GM18519 (cell line): ENCODE measurements at regions not wholly inside any gene's neighbourhood (a gene's known extent, or its start where the extent isn't known, plus 50 kb on each side); places are given as distances from the start of the nearest gene placed in this dataset.
"Not testable (repeated sequence)": the region's sequence is repeated elsewhere in the genome, so short reads cannot be mapped to it uniquely, and the experiment has no call there.

Experiments
- ATAC-seq: cut with Tn5 transposase; IDR thresholded peaks from one replicate; pipeline ENCODE4 v1.9.1; 2021; ENCODE audit warnings: mild to moderate bottlenecking, moderate library complexity; ENCODE audit not compliant: unreplicated experiment, low FRiP score

DNA sequence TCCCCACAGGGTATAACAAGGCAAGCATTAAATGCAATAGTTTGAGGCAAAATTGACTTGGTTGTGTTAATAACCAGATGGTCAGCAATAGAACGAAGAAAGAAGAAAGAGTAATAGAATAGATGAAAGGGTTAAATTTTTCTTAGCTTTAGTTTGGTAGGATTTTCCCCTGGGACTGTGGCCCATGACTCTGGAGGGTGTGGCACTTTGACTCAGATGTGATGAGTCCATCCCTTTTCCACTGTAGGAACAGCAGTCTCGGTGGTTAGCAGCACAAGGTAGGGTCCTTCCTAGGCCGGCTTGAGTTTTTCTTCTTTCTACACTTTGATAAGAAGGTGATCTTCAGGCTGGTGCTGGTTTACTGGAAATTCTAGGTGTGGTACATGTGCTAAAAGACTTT is 321.0 kb downstream of the CGGBP1 start:
- ATAC-seq, result not testable (repeated sequence)

GRCh38 chr3:87733671-87734367 is 325.0 kb downstream of the CGGBP1 start:
- ATAC-seq, result no peak

DNA sequence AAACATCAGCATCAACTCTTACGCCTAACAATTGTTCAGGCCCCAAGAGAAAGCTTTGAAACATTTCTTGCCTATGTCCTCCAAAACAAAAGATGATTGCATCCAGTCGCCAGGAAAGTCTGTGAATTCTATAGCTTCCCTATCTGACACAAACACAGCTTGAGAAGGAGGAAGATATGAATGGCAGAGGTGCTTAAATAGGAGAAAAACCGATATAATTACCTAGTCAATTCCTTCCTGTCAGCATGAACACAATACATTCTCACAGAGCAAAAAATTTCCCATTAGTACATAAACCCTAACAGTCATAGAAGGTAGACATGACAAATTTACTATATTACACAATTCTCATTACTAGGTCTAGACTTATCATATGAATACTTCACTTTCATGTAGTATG is 326.5 kb downstream of the CGGBP1 start:
- no peak for ATAC-seq

GRCh38 chr3:87727783-87728182 is 331.0 kb downstream of the CGGBP1 start:
- ATAC-seq, result no peak

GRCh38 chr3:87719060-87719459 is 339.7 kb downstream of the CGGBP1 start:
- no peak for ATAC-seq

DNA sequence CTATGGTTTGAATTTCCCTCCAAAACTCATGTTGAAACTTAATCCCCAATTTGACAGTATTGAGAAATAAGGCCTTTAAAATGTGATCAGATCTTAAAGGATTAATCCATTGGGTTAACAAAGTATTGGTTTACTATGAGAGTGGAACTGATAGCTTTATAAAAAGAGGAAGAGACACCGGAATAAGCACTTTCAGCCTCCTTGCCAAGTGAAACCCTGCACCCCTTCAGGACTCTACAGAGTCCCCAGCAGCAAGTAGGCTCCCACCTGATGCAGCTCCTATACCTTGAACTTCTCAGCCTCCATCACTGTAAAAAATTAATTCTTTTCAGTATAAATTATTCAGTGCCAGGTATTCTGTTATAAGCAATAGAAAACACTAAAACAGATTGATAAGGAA is 348.3 kb downstream of the CGGBP1 start:
- no peak for ATAC-seq

DNA sequence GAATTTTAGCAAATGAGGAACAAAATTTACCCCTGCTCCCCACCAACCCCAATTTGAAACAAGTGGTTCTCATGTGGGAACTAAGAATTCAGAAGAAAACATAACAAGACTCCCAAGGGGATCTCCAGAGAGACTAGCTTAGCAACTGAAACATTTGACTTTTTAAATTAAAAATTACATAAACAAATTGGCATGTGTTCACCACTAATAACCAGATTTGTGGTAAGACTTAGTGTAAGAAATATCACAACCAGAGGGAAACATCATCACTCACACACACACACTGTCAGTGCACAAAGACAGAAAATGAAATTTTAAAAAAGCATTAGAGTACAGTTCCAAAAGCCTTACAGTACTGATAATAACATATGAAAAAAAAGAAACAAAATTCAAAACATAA is 348.8 kb downstream of the CGGBP1 start:
- ATAC-seq, result no peak

DNA sequence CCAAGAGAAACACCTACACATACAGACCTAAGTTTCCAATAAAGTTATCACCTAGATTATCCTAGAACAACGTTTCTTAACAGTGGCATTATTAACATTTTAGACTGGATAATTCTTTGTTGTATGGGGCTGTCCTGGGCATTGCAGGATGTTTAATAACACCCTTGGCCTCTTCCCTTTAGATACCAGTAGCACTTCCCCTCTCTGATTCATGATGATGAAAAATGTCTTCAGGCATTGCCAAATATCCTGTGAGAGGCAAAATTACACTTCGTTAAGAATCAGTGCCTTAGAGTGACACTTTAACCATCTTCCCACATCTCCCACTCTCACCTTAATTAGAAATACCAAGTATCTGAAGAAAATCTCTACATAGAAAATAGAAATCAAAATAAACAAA is 352.6 kb downstream of the CGGBP1 start:
- ATAC-seq, result no peak

DNA sequence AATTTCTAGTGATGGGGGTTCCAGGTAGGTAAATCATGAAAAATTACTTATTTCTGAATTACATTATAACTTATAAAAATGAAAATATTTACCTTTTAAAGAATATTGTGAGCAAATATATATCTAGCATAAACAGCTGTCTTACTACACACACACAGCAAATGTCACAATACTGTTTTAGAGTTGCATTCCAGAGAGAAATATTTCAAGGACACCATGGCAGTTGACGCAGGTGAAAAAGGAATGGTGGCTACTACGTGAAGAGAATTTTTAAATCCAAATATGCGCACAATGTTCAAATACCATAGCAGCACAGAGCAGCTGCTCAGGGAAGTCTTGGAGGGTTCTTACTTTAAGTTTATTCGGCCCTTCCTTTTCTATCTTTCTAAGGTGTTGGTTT is 356.2 kb downstream of the CGGBP1 start:
- no peak for ATAC-seq

- no peak for ATAC-seq
These were observed 362.4 kb downstream of the CGGBP1 start for GRCh38 chr3:87696124-87697013.

DNA sequence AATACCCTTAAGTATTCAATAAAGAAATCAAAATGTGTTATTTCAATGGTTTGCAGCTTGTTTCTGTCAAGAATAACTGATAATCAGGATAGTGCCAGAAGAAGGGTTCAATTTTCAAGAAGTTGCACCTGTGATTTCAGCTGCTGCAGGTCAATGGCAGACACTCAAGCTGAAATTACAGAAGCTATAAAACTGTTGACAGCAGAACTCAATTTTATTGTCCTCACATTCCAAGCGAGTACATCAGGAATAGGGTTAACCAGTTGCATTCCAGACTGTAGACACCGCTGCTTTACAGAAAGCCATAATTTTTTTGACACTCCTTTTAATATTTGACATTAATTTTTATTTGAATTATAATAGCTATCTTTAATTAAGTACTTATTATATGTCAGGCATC is 364.1 kb downstream of the CGGBP1 start:
- ATAC-seq, result no peak

DNA sequence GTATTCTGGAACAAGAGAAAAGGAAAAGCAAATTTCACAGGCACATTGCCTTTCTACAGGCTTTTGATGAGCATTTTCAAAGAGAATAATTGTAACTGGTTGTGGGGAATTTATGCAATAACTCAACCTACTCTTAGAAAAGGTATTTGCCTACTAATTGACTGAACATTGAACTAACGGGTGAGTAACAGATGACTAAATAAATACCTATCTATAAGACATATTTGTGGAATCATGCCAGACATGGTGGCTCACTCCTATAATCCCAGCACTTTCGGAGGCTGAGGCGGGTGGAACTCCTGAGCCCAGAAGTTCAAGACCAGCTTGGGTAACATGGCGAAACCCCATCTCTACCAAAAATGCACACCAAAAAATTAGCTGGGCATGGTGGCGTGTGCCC is 367.7 kb downstream of the CGGBP1 start:
- ATAC-seq, result no peak

DNA sequence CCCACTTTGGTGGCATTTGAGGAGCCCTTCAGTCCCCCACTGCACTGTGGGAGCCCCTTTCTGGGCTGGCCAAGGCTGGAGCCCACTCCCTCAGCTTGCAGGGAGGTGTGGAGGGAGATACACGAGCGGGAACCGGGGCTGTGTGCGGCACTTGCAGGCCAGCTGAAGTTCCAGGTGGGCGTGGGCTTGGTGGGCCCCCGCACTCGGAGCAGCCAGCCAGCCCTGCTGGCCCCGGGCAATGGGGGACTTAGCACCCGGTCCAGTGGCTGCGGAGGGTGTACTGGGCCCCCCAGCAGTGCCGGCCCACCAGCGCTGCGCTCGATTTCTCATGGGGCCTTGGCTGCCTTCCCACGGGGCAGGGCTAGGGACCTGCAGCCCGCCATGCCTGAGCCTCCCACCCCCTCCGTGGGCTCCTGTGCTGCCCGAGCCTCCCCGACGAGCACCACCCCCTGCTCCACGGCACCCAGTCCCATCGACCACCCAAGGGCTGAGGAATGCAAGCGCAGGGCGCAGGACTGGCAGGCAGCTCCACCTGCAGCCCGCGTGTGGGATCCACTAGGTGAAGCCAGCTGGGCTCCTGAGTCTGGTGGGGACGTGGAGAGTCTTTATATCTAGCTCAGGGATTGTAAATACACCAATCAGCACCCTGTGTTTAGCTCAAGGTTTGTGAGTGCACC is 379.7 kb downstream of the CGGBP1 start:
- ATAC-seq, result not testable (repeated sequence)

GRCh38 chr3:87674397-87675161 is 384.2 kb downstream of the CGGBP1 start:
- peak; percentile 95 for ATAC-seq

- no peak for ATAC-seq
These were observed 385.7 kb downstream of the CGGBP1 start for GRCh38 chr3:87673132-87673531.

DNA sequence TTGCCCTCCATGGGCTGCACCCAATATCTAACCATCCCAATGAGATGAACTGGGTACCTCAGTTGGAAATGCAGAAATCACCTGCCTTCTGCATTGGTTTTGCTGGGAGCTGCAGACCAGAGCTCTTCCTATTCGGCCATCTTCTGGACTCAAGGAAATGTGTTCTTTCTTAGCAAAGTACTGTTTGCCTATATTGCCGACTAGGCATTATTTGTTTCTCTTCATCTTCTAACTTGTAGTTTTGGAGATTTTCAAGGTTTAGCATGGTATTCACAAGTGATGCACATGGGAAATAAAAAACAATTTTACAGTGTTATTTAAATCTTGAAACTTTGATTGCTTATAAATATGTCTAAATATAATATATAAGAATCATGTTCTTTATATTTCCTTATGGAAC is 377.8 kb upstream of the POU1F1 start:
- no peak for ATAC-seq

DNA sequence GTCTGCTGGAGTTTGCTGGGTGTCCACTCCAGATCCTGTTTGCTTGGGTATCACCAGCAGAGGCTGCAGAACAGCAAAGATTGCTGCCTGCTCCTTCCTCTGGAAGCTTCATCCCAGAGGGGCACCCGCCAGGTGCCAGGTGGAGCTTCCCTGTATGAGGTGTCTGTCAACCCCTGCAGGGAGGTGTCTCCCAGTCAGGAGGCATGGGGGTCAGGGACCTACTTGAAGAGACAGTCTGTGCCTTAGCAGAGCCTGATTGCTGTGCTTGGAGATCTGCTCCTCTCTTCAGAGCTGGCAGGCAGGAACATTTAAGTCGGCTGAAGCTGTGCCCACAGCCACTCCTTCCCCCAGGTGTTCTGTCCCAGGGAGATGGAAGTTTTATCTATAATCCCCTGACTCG is 376.8 kb upstream of the POU1F1 start:
- not testable (repeated sequence) for ATAC-seq

DNA sequence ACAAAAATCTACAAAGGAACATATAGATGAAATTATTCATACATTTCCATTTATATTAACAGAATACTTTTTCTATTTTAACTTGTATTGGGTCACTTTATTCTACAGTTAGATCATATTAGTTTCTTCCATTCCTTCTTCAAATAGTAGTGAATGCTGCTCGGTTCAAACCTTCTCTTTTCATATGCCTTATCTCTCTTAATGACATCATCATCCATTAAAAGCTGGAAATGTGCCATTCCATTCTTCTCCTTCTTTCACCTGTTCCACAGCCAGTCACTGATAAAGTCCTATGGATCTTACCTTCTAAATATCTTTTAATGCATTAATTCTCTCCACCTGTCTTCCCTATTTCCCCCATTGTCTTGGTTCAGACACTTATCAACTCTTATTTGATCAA is 358.0 kb upstream of the POU1F1 start:
- ATAC-seq, result no peak

DNA sequence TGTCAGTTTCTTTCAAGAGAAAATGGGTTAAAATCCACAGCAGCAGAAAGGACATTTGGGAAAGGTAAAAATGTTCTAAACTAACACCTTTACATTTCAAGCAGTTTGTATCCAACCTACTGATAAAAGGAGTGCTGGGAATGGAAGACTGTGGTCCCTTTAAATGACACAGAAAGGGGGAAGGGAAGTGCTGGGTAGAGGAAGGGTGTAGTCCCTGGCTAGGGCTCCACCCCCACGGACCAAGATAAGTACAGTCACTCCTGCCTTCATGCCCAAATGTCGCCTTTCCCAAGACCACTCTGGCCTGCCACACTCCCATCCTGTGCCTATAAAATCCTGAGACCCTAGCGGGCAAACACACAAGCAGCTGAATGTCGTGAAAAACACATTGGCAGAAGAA is 350.9 kb upstream of the POU1F1 start:
- no peak for ATAC-seq

DNA sequence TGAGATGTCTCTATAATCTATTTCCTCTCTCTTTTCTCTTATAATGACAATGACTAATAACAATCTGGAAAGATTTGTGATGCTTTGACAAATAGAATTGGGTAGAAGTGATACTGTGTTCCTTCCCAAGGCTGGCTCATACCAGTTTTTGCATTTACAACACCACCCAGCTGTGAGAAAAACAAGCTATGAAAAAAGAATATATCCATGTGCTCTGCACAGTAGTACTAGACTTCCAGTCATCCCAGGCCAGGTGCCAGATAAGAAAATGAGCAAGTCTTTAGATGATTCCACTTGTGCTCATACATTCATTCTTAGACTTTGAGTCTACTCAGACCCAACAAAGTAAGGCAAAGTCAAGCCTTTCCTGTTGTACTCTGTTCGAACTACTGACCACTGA is 350.2 kb upstream of the POU1F1 start:
- no peak for ATAC-seq

DNA sequence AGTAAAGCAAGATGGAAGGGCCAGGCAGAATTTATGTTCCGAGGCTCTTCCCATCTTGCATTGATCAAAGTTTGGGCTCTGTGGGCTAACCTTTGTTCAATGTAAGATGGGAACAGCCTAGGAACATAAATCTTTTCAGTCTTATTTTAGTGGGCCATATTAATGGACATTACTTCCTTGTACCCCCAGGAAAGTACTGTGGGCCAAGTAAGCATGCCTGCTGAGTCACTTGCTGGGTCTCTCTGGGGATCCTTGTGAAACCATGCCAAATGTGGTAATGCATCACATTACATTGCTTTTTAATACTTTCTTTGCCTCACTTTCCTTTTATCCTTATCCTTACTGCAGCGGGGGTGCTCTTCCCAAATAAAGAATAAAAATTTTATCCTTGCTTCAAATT is 349.5 kb upstream of the POU1F1 start:
- no peak for ATAC-seq
